OCI-LY7 (cell line): ENCODE measurements at regions not wholly inside any gene's neighbourhood (a gene's known extent, or its start where the extent isn't known, plus 50 kb on each side); places are given as distances from the start of the nearest gene placed in this dataset.

ENCODE experiments used
- EZH2phosphoT487 ChIP-seq: fragments of 200-600 bp; sonication (generic); IDR thresholded peaks from 2 replicates; pipeline ENCODE4 v1.6.1; 2018; ENCODE audit warnings: low read depth, borderline replicate concordance, mild to moderate bottlenecking, mixed run types, antibody characterized with exemption, low read length, moderate library complexity, mixed read lengths
- TF ChIP-seq, protein P1 (sequence below): fragments of 200-600 bp; sonication (generic); conservative IDR thresholded peaks from 2 replicates; pipeline ENCODE4 v1.5.1; 2014; ENCODE audit warnings: mild to moderate bottlenecking, antibody characterized with exemption, low read length, moderate library complexity, mixed read lengths

DNA sequence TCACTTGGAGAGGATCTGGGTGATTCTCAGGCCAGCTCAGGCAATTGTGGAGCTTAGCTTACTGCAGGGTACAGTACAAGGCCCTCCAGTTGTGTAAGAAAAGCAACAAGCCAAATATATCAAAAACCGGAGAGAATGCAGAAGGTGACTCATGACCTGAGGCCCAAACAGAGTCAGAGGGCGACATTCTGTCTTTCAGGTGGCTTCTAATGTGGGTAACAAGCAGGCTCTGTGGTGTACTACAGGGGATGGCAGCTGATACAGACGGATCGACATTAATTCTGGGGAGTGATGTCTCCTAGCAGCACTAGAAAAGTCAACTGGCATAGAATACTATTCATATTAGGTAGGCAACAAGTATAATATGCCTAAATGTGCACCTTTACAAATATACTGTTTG is 219.5 kb upstream of the SOX11 start:
- TF ChIP-seq, protein P1, sequence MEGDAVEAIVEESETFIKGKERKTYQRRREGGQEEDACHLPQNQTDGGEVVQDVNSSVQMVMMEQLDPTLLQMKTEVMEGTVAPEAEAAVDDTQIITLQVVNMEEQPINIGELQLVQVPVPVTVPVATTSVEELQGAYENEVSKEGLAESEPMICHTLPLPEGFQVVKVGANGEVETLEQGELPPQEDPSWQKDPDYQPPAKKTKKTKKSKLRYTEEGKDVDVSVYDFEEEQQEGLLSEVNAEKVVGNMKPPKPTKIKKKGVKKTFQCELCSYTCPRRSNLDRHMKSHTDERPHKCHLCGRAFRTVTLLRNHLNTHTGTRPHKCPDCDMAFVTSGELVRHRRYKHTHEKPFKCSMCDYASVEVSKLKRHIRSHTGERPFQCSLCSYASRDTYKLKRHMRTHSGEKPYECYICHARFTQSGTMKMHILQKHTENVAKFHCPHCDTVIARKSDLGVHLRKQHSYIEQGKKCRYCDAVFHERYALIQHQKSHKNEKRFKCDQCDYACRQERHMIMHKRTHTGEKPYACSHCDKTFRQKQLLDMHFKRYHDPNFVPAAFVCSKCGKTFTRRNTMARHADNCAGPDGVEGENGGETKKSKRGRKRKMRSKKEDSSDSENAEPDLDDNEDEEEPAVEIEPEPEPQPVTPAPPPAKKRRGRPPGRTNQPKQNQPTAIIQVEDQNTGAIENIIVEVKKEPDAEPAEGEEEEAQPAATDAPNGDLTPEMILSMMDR = no peak
- TF ChIP-seq EZH2phosphoT487 = no peak
